HL-60 (cell line): ENCODE measurements at regions not wholly inside any gene's neighbourhood (a gene's known extent, or its start where the extent isn't known, plus 50 kb on each side); places are given as distances from the start of the nearest gene placed in this dataset.

ENCODE experiments used
- DNase-seq, 2 experiments: peaks; one replicate each; pipeline ENCODE4 v3.0.0-alpha.2; 2010 to 2020; ENCODE audit warnings: low read depth in 1 of 2, low spot score in 1 of 2
- H3K27ac ChIP-seq: fragments of 250-450 bp; sonication (Bioruptor Pico); replicated peaks from 2 replicates; pipeline ENCODE4 v1.5.1; 2020; ENCODE audit warnings: mild to moderate bottlenecking, moderate library complexity
- H3K27me3 ChIP-seq: fragments of 250-450 bp; sonication (Bioruptor Pico); 2 replicates; pipeline ENCODE4 v1.5.1; 2021; ENCODE audit warnings: mild to moderate bottlenecking, moderate library complexity; ENCODE audit not compliant: insufficient read depth, poor library complexity, severe bottlenecking
- H3K4me3 ChIP-seq: replicated peaks from 2 replicates; pipeline ENCODE4 v1.5.1; 2011; ENCODE audit warnings: mild to moderate bottlenecking, control low read depth, low read length; ENCODE audit not compliant: insufficient read depth
- GABPA ChIP-seq: IDR thresholded peaks from 2 replicates; pipeline ENCODE4 v1.6.1; 2012; ENCODE audit warnings: low read depth
- POLR2AphosphoS5 ChIP-seq: IDR thresholded peaks from 2 replicates; pipeline ENCODE4 v1.6.1; 2012; ENCODE audit warnings: low read depth
- SPI1 ChIP-seq: IDR thresholded peaks from 2 replicates; pipeline ENCODE4 v1.6.1; 2012; ENCODE audit warnings: low read depth, mild to moderate bottlenecking, borderline replicate concordance
- TF ChIP-seq, protein P1 (sequence below): IDR thresholded peaks from 2 replicates; pipeline ENCODE4 v1.6.1; 2012; ENCODE audit warnings: low read depth; ENCODE audit not compliant: insufficient replicate concordance
- TF ChIP-seq, protein P2 (sequence below): IDR thresholded peaks from one replicate; pipeline ENCODE4 v1.5.1; 2011; ENCODE audit warnings: low read length, control low read depth, inconsistent platforms; ENCODE audit not compliant: insufficient read depth

DNA sequence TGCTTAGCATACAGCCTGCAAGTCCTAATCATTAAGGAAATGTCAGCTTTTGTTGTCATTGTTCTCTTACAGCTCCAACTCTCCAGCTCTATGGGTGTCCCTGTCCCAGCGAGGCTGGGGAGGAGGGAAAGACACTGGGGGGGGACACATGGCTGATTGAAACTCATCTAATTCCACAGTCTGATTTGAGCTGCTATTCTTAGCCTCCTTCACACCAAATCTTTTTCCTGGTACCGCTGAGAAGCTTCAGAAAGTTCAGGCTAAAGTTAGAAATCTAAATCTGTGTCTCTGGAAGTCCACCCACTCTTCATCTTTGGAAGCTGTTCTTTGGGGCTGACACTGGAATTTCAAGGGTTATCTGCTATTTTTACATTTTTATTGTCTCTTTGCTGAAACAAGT is 61.3 kb upstream of the RASGRP1 start:
- H3K27ac ChIP-seq: no peak overlapping the region
- no peaks in the 10 kb centered on the region for H3K27me3 ChIP-seq
- DNase-seq: no peak
- TF ChIP-seq, protein P1, sequence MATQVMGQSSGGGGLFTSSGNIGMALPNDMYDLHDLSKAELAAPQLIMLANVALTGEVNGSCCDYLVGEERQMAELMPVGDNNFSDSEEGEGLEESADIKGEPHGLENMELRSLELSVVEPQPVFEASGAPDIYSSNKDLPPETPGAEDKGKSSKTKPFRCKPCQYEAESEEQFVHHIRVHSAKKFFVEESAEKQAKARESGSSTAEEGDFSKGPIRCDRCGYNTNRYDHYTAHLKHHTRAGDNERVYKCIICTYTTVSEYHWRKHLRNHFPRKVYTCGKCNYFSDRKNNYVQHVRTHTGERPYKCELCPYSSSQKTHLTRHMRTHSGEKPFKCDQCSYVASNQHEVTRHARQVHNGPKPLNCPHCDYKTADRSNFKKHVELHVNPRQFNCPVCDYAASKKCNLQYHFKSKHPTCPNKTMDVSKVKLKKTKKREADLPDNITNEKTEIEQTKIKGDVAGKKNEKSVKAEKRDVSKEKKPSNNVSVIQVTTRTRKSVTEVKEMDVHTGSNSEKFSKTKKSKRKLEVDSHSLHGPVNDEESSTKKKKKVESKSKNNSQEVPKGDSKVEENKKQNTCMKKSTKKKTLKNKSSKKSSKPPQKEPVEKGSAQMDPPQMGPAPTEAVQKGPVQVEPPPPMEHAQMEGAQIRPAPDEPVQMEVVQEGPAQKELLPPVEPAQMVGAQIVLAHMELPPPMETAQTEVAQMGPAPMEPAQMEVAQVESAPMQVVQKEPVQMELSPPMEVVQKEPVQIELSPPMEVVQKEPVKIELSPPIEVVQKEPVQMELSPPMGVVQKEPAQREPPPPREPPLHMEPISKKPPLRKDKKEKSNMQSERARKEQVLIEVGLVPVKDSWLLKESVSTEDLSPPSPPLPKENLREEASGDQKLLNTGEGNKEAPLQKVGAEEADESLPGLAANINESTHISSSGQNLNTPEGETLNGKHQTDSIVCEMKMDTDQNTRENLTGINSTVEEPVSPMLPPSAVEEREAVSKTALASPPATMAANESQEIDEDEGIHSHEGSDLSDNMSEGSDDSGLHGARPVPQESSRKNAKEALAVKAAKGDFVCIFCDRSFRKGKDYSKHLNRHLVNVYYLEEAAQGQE: no peak
- H3K4me3 ChIP-seq: no peak overlapping the region

DNA sequence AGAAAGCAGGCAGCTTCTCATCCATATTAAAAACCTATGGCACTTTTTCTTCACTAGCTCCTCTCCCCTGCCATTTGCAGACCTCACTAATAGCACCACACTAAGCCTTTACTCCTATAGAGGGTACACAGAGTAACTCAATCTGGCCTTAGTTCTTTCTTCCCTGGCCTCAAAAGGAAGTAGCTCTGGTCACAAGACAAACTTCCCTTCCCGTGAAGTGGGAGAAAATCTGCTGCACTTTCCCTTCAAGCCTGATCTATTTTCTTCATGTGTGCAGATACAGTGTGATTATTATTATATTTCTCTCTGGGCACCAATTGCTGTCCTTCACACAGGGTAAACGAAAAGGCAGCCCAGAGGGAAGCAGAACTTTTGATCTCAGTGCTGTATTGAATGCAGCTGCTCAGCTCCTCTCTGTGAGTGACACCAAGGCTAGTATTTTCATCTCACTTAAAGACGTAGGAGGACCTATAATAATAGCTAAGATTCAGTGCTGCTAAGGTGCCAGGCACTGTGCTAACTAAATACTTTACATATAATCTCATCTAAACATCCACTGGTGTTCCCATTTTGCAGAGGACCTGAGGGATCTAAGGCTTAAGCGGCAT is 61.9 kb upstream of the RASGRP1 start:
- Histone ChIP-seq H3K4me3 (no peak overlapping the region), H3K27me3 (no peaks in the 10 kb centered on the region), H3K27ac (no peak overlapping the region)
- TF ChIP-seq GABPA: no peak
- TF ChIP-seq POLR2AphosphoS5: no peak
- TF ChIP-seq, protein P1: no peak
- no peak for TF ChIP-seq SPI1
- TF ChIP-seq, protein P2, sequence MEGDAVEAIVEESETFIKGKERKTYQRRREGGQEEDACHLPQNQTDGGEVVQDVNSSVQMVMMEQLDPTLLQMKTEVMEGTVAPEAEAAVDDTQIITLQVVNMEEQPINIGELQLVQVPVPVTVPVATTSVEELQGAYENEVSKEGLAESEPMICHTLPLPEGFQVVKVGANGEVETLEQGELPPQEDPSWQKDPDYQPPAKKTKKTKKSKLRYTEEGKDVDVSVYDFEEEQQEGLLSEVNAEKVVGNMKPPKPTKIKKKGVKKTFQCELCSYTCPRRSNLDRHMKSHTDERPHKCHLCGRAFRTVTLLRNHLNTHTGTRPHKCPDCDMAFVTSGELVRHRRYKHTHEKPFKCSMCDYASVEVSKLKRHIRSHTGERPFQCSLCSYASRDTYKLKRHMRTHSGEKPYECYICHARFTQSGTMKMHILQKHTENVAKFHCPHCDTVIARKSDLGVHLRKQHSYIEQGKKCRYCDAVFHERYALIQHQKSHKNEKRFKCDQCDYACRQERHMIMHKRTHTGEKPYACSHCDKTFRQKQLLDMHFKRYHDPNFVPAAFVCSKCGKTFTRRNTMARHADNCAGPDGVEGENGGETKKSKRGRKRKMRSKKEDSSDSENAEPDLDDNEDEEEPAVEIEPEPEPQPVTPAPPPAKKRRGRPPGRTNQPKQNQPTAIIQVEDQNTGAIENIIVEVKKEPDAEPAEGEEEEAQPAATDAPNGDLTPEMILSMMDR: no peak
- no peak for DNase-seq

DNA sequence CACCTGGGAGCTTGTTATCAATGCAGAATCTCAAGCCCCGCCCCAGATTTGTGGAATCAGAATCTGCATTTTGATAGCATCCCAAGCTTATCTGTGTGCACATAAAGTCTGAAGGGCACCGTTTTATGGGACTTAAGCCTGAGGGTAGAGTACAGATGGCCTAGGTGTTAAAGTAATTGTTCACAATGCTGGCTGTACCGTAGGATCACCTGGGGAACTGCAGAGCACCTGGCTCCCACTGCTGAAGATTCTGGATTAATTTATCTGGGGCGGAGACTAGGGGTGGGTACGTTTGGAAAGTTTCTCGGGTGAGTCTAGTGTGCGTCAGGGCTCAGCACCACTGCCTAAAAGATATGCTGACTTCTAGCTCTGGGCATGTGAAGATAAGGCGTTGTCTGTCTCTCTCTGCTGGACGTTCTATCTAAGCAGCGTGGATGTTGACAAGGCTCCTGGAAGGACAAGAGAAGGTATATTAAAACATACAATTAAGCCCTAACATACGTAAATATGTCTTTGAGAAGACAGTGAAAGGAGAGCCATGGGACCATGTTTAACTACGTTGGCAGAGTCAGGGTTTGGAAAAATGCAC is 63.2 kb upstream of the RASGRP1 start:
- Histone ChIP-seq H3K27ac (no peak overlapping the region), H3K4me3 (no peak overlapping the region), H3K27me3 (no peaks in the 10 kb centered on the region)
- no peak for DNase-seq
- TF ChIP-seq, protein P2: no peak
- TF ChIP-seq POLR2AphosphoS5: no peak
- no peak for TF ChIP-seq SPI1
- TF ChIP-seq GABPA: no peak
- TF ChIP-seq, protein P1: no peak
